T-helper 17 cell (primary cell): ENCODE measurements at regions not wholly inside any gene's neighbourhood (a gene's known extent, or its start where the extent isn't known, plus 50 kb on each side); places are given as distances from the start of the nearest gene placed in this dataset.

Source experiments
- ATAC-seq: fragments of 150-1000 bp; cut with Tn5 transposase; 2 replicates; pipeline ENCODE4 v1.10.0; 2021; ENCODE audit warnings: mild to moderate bottlenecking, moderate library complexity
- DNase-seq, 3 donors: peaks; one replicate each; pipeline versions ENCODE4 v3.0.0 to v3.0.0-alpha.2; 2020 to 2021
- H3K9me3 ChIP-seq: one replicate; pipeline ENCODE4 v1.7.0; 2013; ENCODE audit warnings: low read length, mild to moderate bottlenecking; ENCODE audit not compliant: control insufficient read depth, poor library complexity, severe bottlenecking
- H3K27ac Mint-ChIP-seq: one replicate; pipeline ENCODE4 v1.8.0; 2022; ENCODE audit warnings: mild to moderate bottlenecking, moderate library complexity, mixed read lengths
- H3K27me3 Mint-ChIP-seq: one replicate; pipeline ENCODE4 v1.8.0; 2022; ENCODE audit warnings: mixed read lengths
- H3K36me3 Mint-ChIP-seq: one replicate; pipeline ENCODE4 v1.8.0; 2022; ENCODE audit warnings: low read depth, mixed read lengths
- H3K4me1 Mint-ChIP-seq: one replicate; pipeline ENCODE4 v1.8.0; 2022; ENCODE audit warnings: mild to moderate bottlenecking, mixed read lengths
- H3K4me3 Mint-ChIP-seq: one replicate; pipeline ENCODE4 v1.8.0; 2022; ENCODE audit warnings: mild to moderate bottlenecking, moderate library complexity, mixed read lengths

GRCh38 chr4:105074097-105074496, 72.6 kb upstream of the TET2 start:
- Mint-ChIP-seq H3K27ac (no peak overlapping the region), H3K4me3 (no peak overlapping the region), H3K4me1 (no peaks in the 10 kb centered on the region), H3K36me3 (no peaks in the 10 kb centered on the region), H3K27me3 (no peaks in the 10 kb centered on the region)
- ATAC-seq = no peak
- H3K9me3 ChIP-seq = no peaks in the 10 kb centered on the region
- no peak for DNase-seq

GRCh38 chr4:105075045-105075444, 71.6 kb upstream of the TET2 start:
- H3K9me3 ChIP-seq = no peaks in the 10 kb centered on the region
- ATAC-seq (no peak), DNase-seq (no peak)
- H3K36me3 Mint-ChIP-seq = no peaks in the 10 kb centered on the region
- H3K27me3 Mint-ChIP-seq = no peaks in the 10 kb centered on the region
- no peak overlapping the region for H3K27ac Mint-ChIP-seq
- H3K4me1 Mint-ChIP-seq = no peaks in the 10 kb centered on the region
- H3K4me3 Mint-ChIP-seq = no peak overlapping the region

GRCh38 chr4:105088110-105088879, 58.4 kb upstream of the TET2 start:
- H3K36me3 Mint-ChIP-seq = no peaks in the 10 kb centered on the region
- H3K27ac Mint-ChIP-seq = no peak overlapping the region
- H3K27me3 Mint-ChIP-seq = no peaks in the 10 kb centered on the region
- peaks cover 3% of the 10 kb centered on the region for H3K4me1 Mint-ChIP-seq
- H3K4me3 Mint-ChIP-seq = no peak overlapping the region
- DNase-seq (no peak), ATAC-seq (no peak)
- H3K9me3 ChIP-seq = no peaks in the 10 kb centered on the region

GRCh38 chr4:105092356-105092755, 54.3 kb upstream of the TET2 start:
- no peak overlapping the region for H3K4me3 Mint-ChIP-seq
- no peak overlapping the region for H3K27ac Mint-ChIP-seq
- no peak for DNase-seq
- H3K27me3 Mint-ChIP-seq = no peaks in the 10 kb centered on the region
- ATAC-seq = no peak
- H3K9me3 ChIP-seq = no peaks in the 10 kb centered on the region
- peaks cover 3% of the 10 kb centered on the region for H3K4me1 Mint-ChIP-seq
- H3K36me3 Mint-ChIP-seq = no peaks in the 10 kb centered on the region

GRCh38 chr4:105092768-105093167, 53.9 kb upstream of the TET2 start:
- Mint-ChIP-seq H3K36me3 (no peaks in the 10 kb centered on the region), H3K4me1 (no peaks in the 10 kb centered on the region), H3K27ac (no peak overlapping the region), H3K4me3 (no peak overlapping the region), H3K27me3 (no peaks in the 10 kb centered on the region)
- ATAC-seq = no peak
- no peaks in the 10 kb centered on the region for H3K9me3 ChIP-seq
- no peak for DNase-seq

- DNase-seq (no peak), ATAC-seq (no peak)
- no peaks in the 10 kb centered on the region for H3K36me3 Mint-ChIP-seq
- no peaks in the 10 kb centered on the region for H3K9me3 ChIP-seq
- H3K4me3 Mint-ChIP-seq = no peak overlapping the region
- no peaks in the 10 kb centered on the region for H3K4me1 Mint-ChIP-seq
- no peak overlapping the region for H3K27ac Mint-ChIP-seq
- no peaks in the 10 kb centered on the region for H3K27me3 Mint-ChIP-seq
Measured at GRCh38 chr4:105093975-105094374, 52.7 kb upstream of the TET2 start.
